Vagina (tissue), 2 donors: ENCODE measurements at regions not wholly inside any gene's neighbourhood (a gene's known extent, or its start where the extent isn't known, plus 50 kb on each side); places are given as distances from the start of the nearest gene placed in this dataset.

Source experiments
- DNase-seq, 2 donors: peaks; one replicate each; pipeline ENCODE4 v3.0.0-alpha.2; 2017; ENCODE audit errors: extremely low spot score in 2 of 2
- H3K27ac ChIP-seq: fragments of 200-600 bp; sonication (generic); one replicate; pipeline ENCODE4 v1.5.1; 2019
- H3K27me3 ChIP-seq: fragments of 200-600 bp; sonication (generic); one replicate; pipeline ENCODE4 v1.5.1; 2019
- H3K36me3 ChIP-seq, 2 donors: fragments of 200-600 bp; sonication (generic); one replicate each; pipeline ENCODE4 v1.5.1; 2017 to 2019
- H3K4me1 ChIP-seq: fragments of 200-600 bp; sonication (generic); one replicate; pipeline ENCODE4 v1.5.1; 2019
- H3K4me3 ChIP-seq, 2 donors: fragments of 200-600 bp; sonication (generic); 1 replicate in 1 of 2; 2 replicates in 1 of 2; pipeline ENCODE4 v1.5.1; 2016 to 2019
- H3K9me3 ChIP-seq: fragments of 200-600 bp; sonication (generic); one replicate; pipeline ENCODE4 v1.5.1; 2019
- CTCF ChIP-seq, 3 experiments: fragments of 450-650 bp in 2 of 3; fragments of 200-600 bp in 1 of 3; sonication (generic) in 1 of 3; IDR thresholded peaks; one replicate each; pipeline ENCODE4 v1.5.1; 2017 to 2019; ENCODE audit warnings: antibody characterized with exemption in 3 of 3, mild to moderate bottlenecking in 2 of 3, moderate library complexity in 2 of 3
- POLR2A ChIP-seq, 2 donors: fragments of 450-650 bp; IDR thresholded peaks; one replicate each; pipeline ENCODE4 v1.6.1; 2017; ENCODE audit warnings: antibody characterized with exemption in 2 of 2, mild to moderate bottlenecking in 2 of 2, moderate library complexity in 2 of 2
- POLR2AphosphoS5 ChIP-seq, 2 donors: sonication (generic); formaldehyde crosslinking; IDR thresholded peaks; one replicate each; pipeline ENCODE4 v1.9.0; 2017; ENCODE audit warnings: antibody characterized with exemption in 2 of 2, mild to moderate bottlenecking in 2 of 2, low read depth in 1 of 2; ENCODE audit not compliant: insufficient read depth in 1 of 2
- intact Hi-C: fragments of 100-400 bp; cut with DNase I; formaldehyde crosslinking; loops from one replicate; pipeline ENCODE4 v1.15.1; 2023

- TF ChIP-seq CTCF (IDR thresholded peaks at IDR 0.05) (no peak), POLR2AphosphoS5 (IDR thresholded peaks at IDR 0.05; ENCODE audit: insufficient read depth in 1 of 2, low read depth in 1 of 2) (no peak), POLR2A (IDR thresholded peaks at IDR 0.05) (no peak)
- H3K36me3 ChIP-seq: no peaks in the 10 kb centered on the region
- H3K4me3 ChIP-seq: no peak overlapping the region
- H3K4me1 ChIP-seq: peaks cover 7% of the 10 kb centered on the region
- intact Hi-C loops: no loop called here
- H3K9me3 ChIP-seq: peaks cover 8% of the 10 kb centered on the region
- DNase-seq: no peak
- H3K27ac ChIP-seq: no peak overlapping the region
- H3K27me3 ChIP-seq: no peaks in the 10 kb centered on the region
Observed at GRCh38 chr18:76752400-76752799, 70.0 kb upstream of the ZNF236 start.

- intact Hi-C loops: no loop called here
- Histone ChIP-seq H3K27me3 (no peaks in the 10 kb centered on the region), H3K4me3 (no peak overlapping the region), H3K4me1 (peaks cover under 1% of the 10 kb centered on the region), H3K9me3 (peaks cover 8% of the 10 kb centered on the region), H3K27ac (no peak overlapping the region), H3K36me3 (no peaks in the 10 kb centered on the region)
- DNase-seq: no peak
- TF ChIP-seq POLR2AphosphoS5 (IDR thresholded peaks at IDR 0.05; ENCODE audit: insufficient read depth in 1 of 2, low read depth in 1 of 2): no peak
- no peak for TF ChIP-seq CTCF (IDR thresholded peaks at IDR 0.05)
- no peak for TF ChIP-seq POLR2A (IDR thresholded peaks at IDR 0.05)
Observed at GRCh38 chr18:76750917-76751890, 71.2 kb upstream of the ZNF236 start.

GRCh38 chr18:76750269-76750668, 72.1 kb upstream of the ZNF236 start:
- Histone ChIP-seq H3K27me3 (no peaks in the 10 kb centered on the region), H3K27ac (no peak overlapping the region), H3K9me3 (peaks cover 8% of the 10 kb centered on the region), H3K36me3 (no peaks in the 10 kb centered on the region), H3K4me3 (no peak overlapping the region), H3K4me1 (no peaks in the 10 kb centered on the region)
- DNase-seq: no peak
- TF ChIP-seq POLR2A (IDR thresholded peaks at IDR 0.05): no peak
- TF ChIP-seq CTCF (IDR thresholded peaks at IDR 0.05): no peak
- no peak for TF ChIP-seq POLR2AphosphoS5 (IDR thresholded peaks at IDR 0.05; ENCODE audit: insufficient read depth in 1 of 2, low read depth in 1 of 2)
- intact Hi-C loops: no loop called here

GRCh38 chr18:76747676-76748075, 74.7 kb upstream of the ZNF236 start:
- no peaks in the 10 kb centered on the region for H3K4me1 ChIP-seq
- H3K27me3 ChIP-seq: no peaks in the 10 kb centered on the region
- no peaks in the 10 kb centered on the region for H3K36me3 ChIP-seq
- H3K4me3 ChIP-seq: no peak overlapping the region
- no peak overlapping the region for H3K27ac ChIP-seq
- peaks cover 8% of the 10 kb centered on the region for H3K9me3 ChIP-seq
- intact Hi-C loops: no loop called here
- TF ChIP-seq CTCF (IDR thresholded peaks at IDR 0.05): no peak
- no peak for TF ChIP-seq POLR2A (IDR thresholded peaks at IDR 0.05)
- TF ChIP-seq POLR2AphosphoS5 (IDR thresholded peaks at IDR 0.05; ENCODE audit: insufficient read depth in 1 of 2, low read depth in 1 of 2): no peak
- no peak for DNase-seq

GRCh38 chr18:76741346-76741745, 81.0 kb upstream of the ZNF236 start:
- no peak overlapping the region for H3K4me3 ChIP-seq
- H3K27ac ChIP-seq: no peak overlapping the region
- H3K9me3 ChIP-seq: no peaks in the 10 kb centered on the region
- no peak for TF ChIP-seq POLR2AphosphoS5 (IDR thresholded peaks at IDR 0.05; ENCODE audit: insufficient read depth in 1 of 2, low read depth in 1 of 2)
- TF ChIP-seq CTCF (IDR thresholded peaks at IDR 0.05): no peak
- TF ChIP-seq POLR2A (IDR thresholded peaks at IDR 0.05): no peak
- intact Hi-C loops: no loop called here
- no peaks in the 10 kb centered on the region for H3K36me3 ChIP-seq
- no peak for DNase-seq
- peaks cover 13% of the 10 kb centered on the region for H3K4me1 ChIP-seq
- H3K27me3 ChIP-seq: no peaks in the 10 kb centered on the region
